HCT116 (cell line): ENCODE measurements at regions not wholly inside any gene's neighbourhood (a gene's known extent, or its start where the extent isn't known, plus 50 kb on each side); places are given as distances from the start of the nearest gene placed in this dataset.

Experiments used
- ATAC-seq: fragments of 200-7000 bp; cut with Tn5 transposase; 2 replicates; pipeline ENCODE4 v1.9.1; 2020; ENCODE audit warnings: mild to moderate bottlenecking, moderate library complexity
- BruUV-seq: library from RNA; stranded (reverse); fragments of 400-500 nt; replicated peaks from 2 replicates; lab custom pipeline; 2021; lab: Mats Ljungman, UMichigan
- CTCF ChIA-PET: fragments of 300-600 bp; sonication (Branson Sonifier 250); formaldehyde crosslinking; loops from one replicate; lab custom pipeline; 2021; ENCODE audit warnings: antibody characterized with exemption; lab: Charles Lee
- POLR2A ChIA-PET: fragments of 300-600, 350-600 bp; sonication (Branson Sonifier 250); formaldehyde crosslinking; loops from one replicate; lab custom pipeline; 2021; ENCODE audit warnings: antibody characterized with exemption; lab: Charles Lee
- RAD21 ChIA-PET, 2 experiments: fragments of 300-600 bp; sonication (Branson Sonifier 250); formaldehyde crosslinking; loops; one replicate each; lab custom pipeline; 2023; ENCODE audit warnings: low total read pairs in 2 of 2; ENCODE audit not compliant: uncharacterized antibody in 2 of 2, unreplicated experiment in 2 of 2, low non-redundant PET in 1 of 2; lab: Charles Lee
- DNase-seq: peaks from one replicate; pipeline ENCODE4 v3.0.0-alpha.2; 2010; ENCODE audit warnings: low read depth, low spot score
- H2AFZ ChIP-seq: fragments of 200-600 bp; shearing (Covaris generic), sonication (generic); 2 replicates; pipeline ENCODE4 v1.6.1; 2017; ENCODE audit warnings: low read depth, mixed run types, mixed read lengths, antibody characterized with exemption, low read length; ENCODE audit not compliant: poor library complexity, severe bottlenecking
- H3K27ac ChIP-seq: 2 replicates; pipeline ENCODE4 v1.5.1; 2012; ENCODE audit warnings: low read depth, low read length
- H3K27me3 ChIP-seq: fragments of 200-600 bp; sonication (generic); 2 replicates; pipeline ENCODE4 v1.6.1; 2016; ENCODE audit warnings: mixed run types, low read length, mixed read lengths; ENCODE audit not compliant: insufficient read depth
- H3K36me3 ChIP-seq, 2 experiments: fragments of 200-500 bp in 1 of 2; fragments of 200-600 bp in 1 of 2; sonication (Bioruptor generic) in 1 of 2; sonication (generic) in 1 of 2; 2 replicates each; pipeline versions ENCODE4 v1.5.1 to v1.6.1; 2014 to 2016; ENCODE audit warnings: low read length in 2 of 2, inconsistent platforms in 1 of 2, mixed read lengths in 1 of 2, mixed run types in 1 of 2; ENCODE audit not compliant: insufficient read depth in 2 of 2, control insufficient read depth in 1 of 2
- H3K4me1 ChIP-seq, 2 experiments: fragments of 200-600 bp in 1 of 2; sonication (generic) in 1 of 2; 2 replicates each; pipeline versions ENCODE4 v1.5.1 to v1.6.1; 2012 to 2017; ENCODE audit warnings: low read length in 2 of 2, inconsistent platforms in 1 of 2, mild to moderate bottlenecking in 1 of 2, mixed read lengths in 1 of 2, mixed run types in 1 of 2, moderate library complexity in 1 of 2; ENCODE audit not compliant: insufficient read depth in 2 of 2, control insufficient read depth in 1 of 2
- H3K4me2 ChIP-seq: fragments of 200-600 bp; sonication (generic); 2 replicates; pipeline ENCODE4 v1.6.1; 2017; ENCODE audit warnings: mixed run types, low read length, mixed read lengths
- H3K4me3 ChIP-seq, 2 experiments: fragments of 200-600 bp in 1 of 2; sonication (generic) in 1 of 2; replicated peaks in 1 of 2; 2 replicates each; pipeline ENCODE4 v1.5.1; 2011 to 2016; ENCODE audit warnings: low read length in 2 of 2, control low read depth in 1 of 2, low read depth in 1 of 2, mild to moderate bottlenecking in 1 of 2, mixed read lengths in 1 of 2, mixed run types in 1 of 2
- H3K79me2 ChIP-seq: fragments of 200-600 bp; sonication (generic); 2 replicates; pipeline ENCODE4 v1.6.1; 2017; ENCODE audit warnings: mild to moderate bottlenecking, mixed run types, low read length, moderate library complexity, mixed read lengths; ENCODE audit not compliant: insufficient read depth
- H3K9ac ChIP-seq: fragments of 200-600 bp; sonication (generic); 2 replicates; pipeline ENCODE4 v1.6.1; 2016; ENCODE audit warnings: low read length, mixed read lengths
- H3K9me2 ChIP-seq: fragments of 200-600 bp; sonication (generic), shearing (Covaris generic); 2 replicates; pipeline ENCODE4 v1.6.1; 2017; ENCODE audit warnings: mixed run types, mild to moderate bottlenecking, moderate library complexity; ENCODE audit not compliant: insufficient read depth
- H3K9me3 ChIP-seq, 2 experiments: fragments of 200-500 bp in 1 of 2; fragments of 200-600 bp in 1 of 2; sonication (Bioruptor generic) in 1 of 2; sonication (generic) in 1 of 2; 2 replicates each; pipeline ENCODE4 v1.6.1; 2014 to 2017; ENCODE audit warnings: low read length in 2 of 2, mixed read lengths in 2 of 2, inconsistent platforms in 1 of 2, low read depth in 1 of 2, mild to moderate bottlenecking in 1 of 2, mixed run types in 1 of 2, moderate library complexity in 1 of 2; ENCODE audit not compliant: control insufficient read depth in 1 of 2, insufficient read depth in 1 of 2
- H4K20me1 ChIP-seq: fragments of 200-600 bp; sonication (generic), shearing (Covaris generic); 2 replicates; pipeline ENCODE4 v1.6.1; 2017; ENCODE audit warnings: mixed run types, mild to moderate bottlenecking, moderate library complexity; ENCODE audit not compliant: insufficient read depth
- ATF3 ChIP-seq: IDR thresholded peaks from 2 replicates; pipeline ENCODE4 v1.6.1; 2012
- CBX3 ChIP-seq: IDR thresholded peaks from 2 replicates; pipeline ENCODE4 v1.6.1; 2012; ENCODE audit warnings: low read depth
- CEBPB ChIP-seq: IDR thresholded peaks from 2 replicates; pipeline ENCODE4 v1.6.1; 2012; ENCODE audit warnings: low read depth
- CTCF ChIP-seq, 3 experiments: fragments of 200-600 bp in 1 of 3; sonication (generic) in 1 of 3; IDR thresholded peaks in 2 of 3; conservative IDR thresholded peaks in 1 of 3; 2 replicates each; pipeline ENCODE4 v1.5.1; 2012 to 2017; ENCODE audit warnings: low read depth in 2 of 3, low read length in 2 of 3, antibody characterized with exemption in 1 of 3, borderline replicate concordance in 1 of 3, control low read depth in 1 of 3, mild to moderate bottlenecking in 1 of 3, mixed read lengths in 1 of 3, mixed run types in 1 of 3, moderate library complexity in 1 of 3; ENCODE audit not compliant: insufficient read depth in 1 of 3
- EGR1 ChIP-seq: IDR thresholded peaks from 2 replicates; pipeline ENCODE4 v1.6.1; 2012; ENCODE audit warnings: low read depth
- ELF1 ChIP-seq: IDR thresholded peaks from 2 replicates; pipeline ENCODE4 v1.6.1; 2012; ENCODE audit warnings: low read depth, borderline replicate concordance
- EZH2 ChIP-seq: fragments of 200-600 bp; sonication (generic); IDR thresholded peaks from 2 replicates; pipeline ENCODE4 v1.6.1; 2017; ENCODE audit warnings: antibody characterized with exemption, mixed run types
- EZH2phosphoT487 ChIP-seq: fragments of 200-600 bp; IDR thresholded peaks from 2 replicates; pipeline ENCODE4 v1.6.1; 2018; ENCODE audit warnings: antibody characterized with exemption, borderline replicate concordance
- FOSL1 ChIP-seq: IDR thresholded peaks from 2 replicates; pipeline ENCODE4 v1.6.1; 2012; ENCODE audit warnings: low read depth
- JUND ChIP-seq: IDR thresholded peaks from 2 replicates; pipeline ENCODE4 v1.6.1; 2012
- POLR2A ChIP-seq: IDR thresholded peaks from 2 replicates; pipeline ENCODE4 v1.7.0; 2011; ENCODE audit warnings: borderline replicate concordance; ENCODE audit not compliant: insufficient read depth, insufficient read length; ENCODE audit errors: extremely low read depth
- POLR2AphosphoS5 ChIP-seq: IDR thresholded peaks from 2 replicates; pipeline ENCODE4 v1.6.1; 2011; ENCODE audit warnings: mild to moderate bottlenecking, low read depth, low read length, moderate library complexity
- RAD21 ChIP-seq: IDR thresholded peaks from 2 replicates; pipeline ENCODE4 v1.6.1; 2012; ENCODE audit warnings: low read depth, mild to moderate bottlenecking
- SIN3A ChIP-seq: IDR thresholded peaks from 2 replicates; pipeline ENCODE4 v1.6.1; 2012; ENCODE audit warnings: low read depth
- SP1 ChIP-seq: IDR thresholded peaks from 2 replicates; pipeline ENCODE4 v1.6.1; 2012; ENCODE audit warnings: low read depth
- SRF ChIP-seq: IDR thresholded peaks from 2 replicates; pipeline ENCODE4 v1.6.1; 2012; ENCODE audit warnings: low read depth
- YY1 ChIP-seq: IDR thresholded peaks from 2 replicates; pipeline ENCODE4 v1.6.1; 2011; ENCODE audit warnings: low read length, low read depth, moderate library complexity, mild to moderate bottlenecking; ENCODE audit not compliant: insufficient replicate concordance; ENCODE audit errors: extremely low read depth
- ZFX ChIP-seq: fragments of 450-650 bp; IDR thresholded peaks from 2 replicates; pipeline ENCODE4 v1.6.1; 2017
- intact Hi-C: fragments of 100-400 bp; cut with micrococcal nuclease; formaldehyde crosslinking; loops from 2 replicates; pipeline ENCODE4 v1.10.0; 2022

- Histone ChIP-seq H2AFZ (no peak overlapping the region), H3K4me2 (no peak overlapping the region), H3K4me1 (no peaks in the 10 kb centered on the region), H3K9ac (no peak overlapping the region), H3K27me3 (peaks cover 43% of the 10 kb centered on the region), H3K4me3 (no peak overlapping the region), H4K20me1 (no peaks in the 10 kb centered on the region), H3K79me2 (no peaks in the 10 kb centered on the region), H3K9me3 (no peaks in the 10 kb centered on the region), H3K36me3 (no peaks in the 10 kb centered on the region), H3K9me2 (no peaks in the 10 kb centered on the region), H3K27ac (no peak overlapping the region)
- intact Hi-C loops: no loop called here
- DNase-seq (no peak), ATAC-seq (no peak)
- ChIA-PET CTCF (interaction anchor here (1.4 kb wide), 1 partner anchor 239 kb away, joined by 3 read pairs; no protein-coding TSS in a partner anchor), POLR2A (no interaction called here), RAD21 (no interaction called here)
- TF ChIP-seq ZFX (no peak), SP1 (no peak), EZH2 (no peak), ELF1 (no peak), POLR2A (no peak), JUND (no peak), CBX3 (no peak), RAD21 (no peak), CEBPB (no peak), CTCF (IDR thresholded peaks at IDR 0.05 in 2 of 3, conservative IDR thresholded peaks at IDR 0.05 in 1 of 3; ENCODE audit: borderline replicate concordance in 1 of 3, insufficient read depth in 1 of 3, low read depth in 2 of 3, low read length in 2 of 3) (no peak), SIN3A (no peak), FOSL1 (no peak), YY1 (no peak), SRF (no peak), ATF3 (no peak), POLR2AphosphoS5 (no peak), EGR1 (no peak), EZH2phosphoT487 (no peak)
- BruUV-seq: no TSS peak
Measured at GRCh38 chr16:82236415-82236814, 66.4 kb upstream of the MPHOSPH6 start.
